MCF 10A (cell line): ENCODE measurements at regions not wholly inside any gene's neighbourhood (a gene's known extent, or its start where the extent isn't known, plus 50 kb on each side); places are given as distances from the start of the nearest gene placed in this dataset.

ENCODE experiments used
- BruUV-seq: library from RNA; stranded (reverse); fragments of 400-500 nt; replicated peaks from 2 replicates; lab custom pipeline; 2021; lab: Mats Ljungman, UMichigan
- CTCF ChIA-PET: fragments of 300-600 bp; sonication (Branson Sonifier 250); formaldehyde crosslinking; extraction: SDS; loops from one replicate; lab custom pipeline; 2021; ENCODE audit warnings: antibody characterized with exemption, inconsistent platforms; lab: Yijun Ruan, JAX
- POLR2A ChIA-PET: fragments of 300-600, 350-650 bp; sonication (Branson Sonifier 250); formaldehyde crosslinking; extraction: SDS; loops from one replicate; lab custom pipeline; 2020; ENCODE audit warnings: antibody characterized with exemption, inconsistent platforms; lab: Yijun Ruan, JAX
- DNase-seq: peaks from one replicate; pipeline ENCODE4 v3.0.0-alpha.2; 2018; ENCODE audit not compliant: unreplicated experiment
- H3K27ac Mint-ChIP-seq: one replicate; pipeline ENCODE4 v1.8.0; 2022; ENCODE audit warnings: mild to moderate bottlenecking, low read depth, mixed read lengths; ENCODE audit not compliant: unreplicated experiment
- H3K27me3 Mint-ChIP-seq: one replicate; pipeline ENCODE4 v1.8.0; 2022; ENCODE audit warnings: mixed read lengths; ENCODE audit not compliant: insufficient read depth, unreplicated experiment
- H3K36me3 Mint-ChIP-seq: one replicate; pipeline ENCODE4 v1.8.0; 2022; ENCODE audit warnings: mild to moderate bottlenecking, moderate library complexity, mixed read lengths; ENCODE audit not compliant: insufficient read depth, unreplicated experiment
- H3K4me1 Mint-ChIP-seq: one replicate; pipeline ENCODE4 v1.8.0; 2022; ENCODE audit warnings: mixed read lengths; ENCODE audit not compliant: insufficient read depth, unreplicated experiment
- H3K4me3 Mint-ChIP-seq: one replicate; pipeline ENCODE4 v1.8.0; 2022; ENCODE audit warnings: mild to moderate bottlenecking, moderate library complexity, mixed read lengths; ENCODE audit not compliant: unreplicated experiment
- H3K9me3 Mint-ChIP-seq: one replicate; pipeline ENCODE4 v1.8.0; 2022; ENCODE audit warnings: mixed read lengths; ENCODE audit not compliant: unreplicated experiment
- CTCF ChIP-seq: fragments of 200-600 bp; IDR thresholded peaks from one replicate; pipeline ENCODE4 v1.8.0; 2022; ENCODE audit warnings: antibody characterized with exemption, mild to moderate bottlenecking; ENCODE audit not compliant: unreplicated experiment
- intact Hi-C: fragments of 100-400 bp; cut with micrococcal nuclease; formaldehyde crosslinking; loops from 2 replicates; pipeline ENCODE4 v1.14.1; 2022

GRCh38 chr1:68808351-68808750 lies 311.5 kb upstream of the DEPDC1 start:
- no peak for TF ChIP-seq CTCF
- H3K36me3 Mint-ChIP-seq, result no peaks in the 10 kb centered on the region
- no peak overlapping the region for H3K4me3 Mint-ChIP-seq
- H3K4me1 Mint-ChIP-seq, result no peaks in the 10 kb centered on the region
- no peak for DNase-seq
- no TSS peak for BruUV-seq
- ChIA-PET POLR2A (no interaction called here), CTCF (interaction anchor here (0.6 to 2.6 kb wide), 2 partner anchors 11 to 662 kb away, joined by 6 to 18 read pairs; no protein-coding TSS in a partner anchor)
- intact Hi-C loops, result no loop called here
- peaks cover 24% of the 10 kb centered on the region for H3K27me3 Mint-ChIP-seq
- no peaks in the 10 kb centered on the region for H3K9me3 Mint-ChIP-seq
- H3K27ac Mint-ChIP-seq, result no peak overlapping the region

- H3K4me3 Mint-ChIP-seq, result no peak overlapping the region
- POLR2A ChIA-PET, result interaction anchor here (0.6 kb wide), 1 partner anchor 307 kb away, joined by 4 read pairs; no protein-coding TSS in a partner anchor
- intact Hi-C loops, result no loop called here
These were observed 314.9 kb upstream of the DEPDC1 start for GRCh38 chr1:68811806-68812205.

GRCh38 chr1:68812333-68812732 lies 315.5 kb upstream of the DEPDC1 start:
- H3K27ac Mint-ChIP-seq, result no peak overlapping the region
- no peak for TF ChIP-seq CTCF
- no TSS peak for BruUV-seq
- intact Hi-C loops, result no loop called here
- no peak overlapping the region for H3K4me3 Mint-ChIP-seq
- peaks cover 39% of the 10 kb centered on the region for H3K27me3 Mint-ChIP-seq
- H3K4me1 Mint-ChIP-seq, result no peaks in the 10 kb centered on the region
- no peak for DNase-seq
- POLR2A ChIA-PET, result no interaction called here
- CTCF ChIA-PET, result interaction anchor here (1.1 to 1.5 kb wide), 2 partner anchors 212 to 926 kb away, joined by 3 read pairs; no protein-coding TSS in a partner anchor
- H3K36me3 Mint-ChIP-seq, result no peaks in the 10 kb centered on the region
- no peaks in the 10 kb centered on the region for H3K9me3 Mint-ChIP-seq

More at GRCh38 chr1:68811806-68812205, 314.9 kb upstream of the DEPDC1 start:
- CTCF ChIA-PET, result interaction anchor here (1.1 to 1.5 kb wide), 2 partner anchors 212 to 926 kb away, joined by 3 read pairs; no protein-coding TSS in a partner anchor
- no TSS peak for BruUV-seq
- DNase-seq, result no peak
- Mint-ChIP-seq H3K9me3 (no peaks in the 10 kb centered on the region), H3K4me1 (no peaks in the 10 kb centered on the region), H3K27ac (no peak overlapping the region), H3K27me3 (peaks cover 39% of the 10 kb centered on the region), H3K36me3 (no peaks in the 10 kb centered on the region)
- no peak for TF ChIP-seq CTCF

GRCh38 chr1:68814067-68814466 lies 317.2 kb upstream of the DEPDC1 start:
- no peak for DNase-seq
- intact Hi-C loops, result no loop called here
- H3K4me3 Mint-ChIP-seq, result no peak overlapping the region
- H3K9me3 Mint-ChIP-seq, result no peaks in the 10 kb centered on the region
- no peak for TF ChIP-seq CTCF
- ChIA-PET CTCF (interaction anchor here (0.6 kb wide), 1 partner anchor 203 kb away, joined by 3 read pairs; no protein-coding TSS in a partner anchor), POLR2A (no interaction called here)
- no peaks in the 10 kb centered on the region for H3K36me3 Mint-ChIP-seq
- H3K27me3 Mint-ChIP-seq, result peaks cover 39% of the 10 kb centered on the region
- H3K27ac Mint-ChIP-seq, result no peak overlapping the region
- no peaks in the 10 kb centered on the region for H3K4me1 Mint-ChIP-seq
- BruUV-seq, result no TSS peak
